ENCODE measurements at regions not wholly inside any gene's neighbourhood (a gene's known extent, or its start where the extent isn't known, plus 50 kb on each side); places are given as distances from the start of the nearest gene placed in this dataset.

DNA sequence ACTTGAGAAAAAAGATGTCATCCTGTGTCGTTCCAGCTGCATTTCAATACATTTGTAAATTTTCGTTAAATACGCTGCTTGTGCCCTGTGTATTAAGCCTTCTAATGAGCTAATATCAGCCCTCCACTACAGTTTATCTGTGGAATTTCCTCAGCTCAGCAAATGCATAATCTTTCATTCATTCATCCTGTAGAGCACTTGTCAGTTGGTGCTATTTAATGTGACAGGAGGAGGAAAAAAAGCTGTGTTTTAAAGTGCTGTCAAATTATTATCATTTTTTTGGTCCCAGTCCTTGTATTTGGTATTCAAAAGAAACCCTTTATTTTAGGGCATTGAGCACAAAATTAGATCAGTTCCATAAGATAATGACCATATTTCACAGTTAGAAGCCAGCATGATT, 184.7 kb downstream of the FAT3 start:
- 6% methylated on average over 3 of the region's 3 CpGs for WGBS (ENCODE audit: insufficient coverage, low coverage, missing lambda C conversion rate)
- FAIRE-seq (no peak), DNase-seq (ENCODE audit: extremely low read depth in 1 of 4, low spot score in 3 of 4) (no peak), ATAC-seq (no peak)
- no peaks in the 10 kb centered on the region for H3K79me2 ChIP-seq (ENCODE audit: control insufficient read depth, insufficient read depth, low read length)
- H3K27me3 ChIP-seq (ENCODE audit: control insufficient read depth in 2 of 2, insufficient read depth in 2 of 2, low read length in 2 of 2): no peaks in the 10 kb centered on the region
- no peak overlapping the region for H3K4me2 ChIP-seq (ENCODE audit: insufficient read depth, low read length)
- intact Hi-C loops (cut with micrococcal nuclease): no loop called here
- no peak overlapping the region for H3K27ac ChIP-seq (ENCODE audit: extremely low read depth, low read depth, low read length)
- H4K20me1 ChIP-seq (replicated peaks; ENCODE audit: control insufficient read depth, insufficient read depth, low read length): no peaks in the 10 kb centered on the region
- no peaks in the 10 kb centered on the region for H3K9me3 ChIP-seq (replicated peaks; ENCODE audit: control insufficient read depth, insufficient read depth, low read depth, low read length)
- H2AFZ ChIP-seq (ENCODE audit: low read depth, low read length): no peak overlapping the region
- H3K9me1 ChIP-seq (ENCODE audit: control insufficient read depth, insufficient read depth, low read length): no peaks in the 10 kb centered on the region
- in situ Hi-C loops (cut with MboI): no loop called here
- H3K4me3 ChIP-seq: no peak overlapping the region
- POLR2A ChIA-PET: no interaction called here
- H3K9ac ChIP-seq (ENCODE audit: insufficient read depth in 1 of 2, low read depth in 2 of 2, low read length in 2 of 2): no peak overlapping the region
- BruUV-seq (replicated peaks): no TSS peak
- no peaks in the 10 kb centered on the region for H3K36me3 ChIP-seq (ENCODE audit: control insufficient read depth, insufficient read depth, low read length)
- CTCF ChIA-PET (ENCODE audit: low intra/inter-chr PET ratio): no interaction called here
- no peaks in the 10 kb centered on the region for H3K4me1 ChIP-seq (replicated peaks in 1 of 2; ENCODE audit: control insufficient read depth in 2 of 2, insufficient read depth in 2 of 2, low read length in 2 of 2)
- TF ChIP-seq, protein P1, sequence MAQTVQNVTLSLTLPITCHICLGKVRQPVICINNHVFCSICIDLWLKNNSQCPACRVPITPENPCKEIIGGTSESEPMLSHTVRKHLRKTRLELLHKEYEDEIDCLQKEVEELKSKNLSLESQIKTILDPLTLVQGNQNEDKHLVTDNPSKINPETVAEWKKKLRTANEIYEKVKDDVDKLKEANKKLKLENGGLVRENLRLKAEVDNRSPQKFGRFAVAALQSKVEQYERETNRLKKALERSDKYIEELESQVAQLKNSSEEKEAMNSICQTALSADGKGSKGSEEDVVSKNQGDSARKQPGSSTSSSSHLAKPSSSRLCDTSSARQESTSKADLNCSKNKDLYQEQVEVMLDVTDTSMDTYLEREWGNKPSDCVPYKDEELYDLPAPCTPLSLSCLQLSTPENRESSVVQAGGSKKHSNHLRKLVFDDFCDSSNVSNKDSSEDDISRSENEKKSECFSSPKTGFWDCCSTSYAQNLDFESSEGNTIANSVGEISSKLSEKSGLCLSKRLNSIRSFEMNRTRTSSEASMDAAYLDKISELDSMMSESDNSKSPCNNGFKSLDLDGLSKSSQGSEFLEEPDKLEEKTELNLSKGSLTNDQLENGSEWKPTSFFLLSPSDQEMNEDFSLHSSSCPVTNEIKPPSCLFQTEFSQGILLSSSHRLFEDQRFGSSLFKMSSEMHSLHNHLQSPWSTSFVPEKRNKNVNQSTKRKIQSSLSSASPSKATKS (CRISPR knock-in tag; IDR thresholded peaks at IDR 0.05): no peak
- TF ChIP-seq MXI1 (IDR thresholded peaks at IDR 0.05; ENCODE audit: low read depth, low read length) (no peak), ZNF707 (CRISPR knock-in tag; conservative IDR thresholded peaks at IDR 0.05) (no peak), ZNF134 (CRISPR knock-in tag; conservative IDR thresholded peaks at IDR 0.05) (no peak), CCAR2 (IDR thresholded peaks at IDR 0.05; ENCODE audit: low read depth, low read length) (no peak), TARDBP (IDR thresholded peaks at IDR 0.05) (no peak), CHD7 (IDR thresholded peaks at IDR 0.05; ENCODE audit: low read depth, low read length) (no peak), POLR2H (tag; IDR thresholded peaks at IDR 0.05; ENCODE audit: low read depth) (no peak)
- TF ChIP-seq, protein P2, sequence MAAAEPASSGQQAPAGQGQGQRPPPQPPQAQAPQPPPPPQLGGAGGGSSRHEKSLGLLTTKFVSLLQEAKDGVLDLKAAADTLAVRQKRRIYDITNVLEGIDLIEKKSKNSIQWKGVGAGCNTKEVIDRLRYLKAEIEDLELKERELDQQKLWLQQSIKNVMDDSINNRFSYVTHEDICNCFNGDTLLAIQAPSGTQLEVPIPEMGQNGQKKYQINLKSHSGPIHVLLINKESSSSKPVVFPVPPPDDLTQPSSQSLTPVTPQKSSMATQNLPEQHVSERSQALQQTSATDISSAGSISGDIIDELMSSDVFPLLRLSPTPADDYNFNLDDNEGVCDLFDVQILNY (CRISPR knock-in tag; IDR thresholded peaks at IDR 0.05): no peak

Data from K562 (cell line).